CD4-positive, alpha-beta T cell treated with Interleukin-17A for 1 hour (primary cell): ENCODE measurements at regions not wholly inside any gene's neighbourhood (a gene's known extent, or its start where the extent isn't known, plus 50 kb on each side); places are given as distances from the start of the nearest gene placed in this dataset.

Experiments
- DNase-seq: peaks from one replicate; pipeline ENCODE4 v3.0.0-alpha.2; 2020

DNA sequence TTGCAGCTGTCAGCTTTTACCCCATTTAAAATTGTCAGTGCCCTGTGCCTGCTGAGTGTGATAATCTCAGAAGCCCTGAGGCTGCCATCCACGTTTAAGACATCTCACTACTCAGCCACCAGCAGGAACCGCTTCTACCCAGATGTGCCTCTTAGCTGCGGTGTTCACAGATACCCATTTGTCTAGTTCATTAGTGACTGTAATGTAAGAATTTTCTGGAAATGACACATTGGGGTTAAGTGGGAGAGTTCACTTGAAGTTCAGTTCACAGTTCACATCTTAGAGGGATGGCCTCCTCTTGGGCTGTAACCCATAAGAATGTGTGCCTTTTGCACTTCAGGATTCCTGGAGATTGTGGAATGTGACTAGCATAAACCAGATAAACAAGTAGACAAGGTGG, 477.7 kb downstream of the BTBD3 start:
- DNase-seq: no peak

DNA sequence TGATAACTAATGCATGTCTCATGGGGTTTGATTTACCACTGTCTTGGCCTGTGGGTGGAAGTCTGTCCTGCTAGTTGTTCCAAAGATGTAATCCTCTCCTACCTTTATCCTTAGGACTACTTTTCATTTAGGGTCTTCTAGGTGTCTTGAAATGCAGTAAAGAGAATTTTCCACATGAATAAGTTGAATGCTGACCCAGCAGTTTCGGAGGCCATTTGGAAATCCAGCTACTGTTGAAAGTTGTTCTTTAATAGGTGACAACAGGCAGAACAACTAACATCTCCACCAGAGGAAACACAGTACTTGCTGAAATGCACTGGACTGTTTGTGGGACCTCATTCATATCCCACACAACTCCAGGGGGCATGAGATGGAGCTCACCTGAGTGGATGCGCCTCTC, 478.1 kb downstream of the BTBD3 start:
- DNase-seq: no peak

DNA sequence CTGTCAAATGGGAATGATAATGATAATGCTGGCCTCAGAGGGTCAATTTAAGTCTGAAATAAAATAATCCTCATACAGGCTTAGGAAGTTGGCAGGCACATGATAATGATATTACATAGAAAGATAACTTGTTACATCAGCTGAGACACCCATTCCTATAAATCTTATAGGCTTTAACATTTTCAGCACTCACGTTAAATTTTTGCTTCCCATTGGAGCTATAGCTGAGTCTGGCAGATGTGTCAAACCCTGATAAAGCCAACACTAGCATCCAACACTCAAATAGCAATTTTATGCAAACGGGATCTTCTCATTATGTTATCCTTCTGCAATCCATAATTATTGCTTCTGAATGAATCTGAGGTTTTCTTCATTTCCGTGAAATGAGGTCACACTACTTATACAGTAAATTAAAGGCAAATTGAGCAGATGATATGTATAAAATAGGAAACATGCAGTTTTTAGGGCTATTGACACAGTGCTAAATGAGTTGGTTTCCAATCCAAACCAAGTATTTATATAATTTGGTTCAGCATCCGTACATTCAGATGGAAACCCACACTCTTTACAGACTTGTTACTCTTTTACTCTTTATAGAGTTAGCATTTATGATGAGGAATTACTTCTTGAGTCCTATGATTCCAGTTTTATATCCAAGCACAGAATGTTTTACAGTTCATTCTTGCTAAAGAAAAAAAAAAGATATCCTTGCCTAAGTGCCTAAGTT, 481.6 kb downstream of the BTBD3 start:
- DNase-seq: no peak

DNA sequence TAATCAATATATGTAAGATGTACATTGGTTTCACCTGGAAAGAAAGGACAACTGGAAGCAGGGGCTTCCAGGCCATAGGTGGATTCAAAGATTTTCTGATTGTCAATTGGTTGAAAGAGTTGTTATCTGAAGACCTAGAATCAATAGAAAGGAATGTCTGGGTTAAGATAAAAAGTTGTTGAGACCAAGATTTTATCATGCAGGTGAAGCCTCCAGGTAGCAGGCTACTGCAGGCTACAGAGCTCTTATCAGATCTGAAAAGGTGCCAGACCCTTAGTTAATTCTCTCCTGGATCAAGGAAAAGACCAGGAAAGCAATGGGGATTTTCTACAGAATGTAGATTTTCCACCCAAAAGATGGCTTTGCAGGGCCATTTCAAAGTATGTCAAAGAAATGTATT, 487.2 kb downstream of the BTBD3 start:
- DNase-seq: no peak

DNA sequence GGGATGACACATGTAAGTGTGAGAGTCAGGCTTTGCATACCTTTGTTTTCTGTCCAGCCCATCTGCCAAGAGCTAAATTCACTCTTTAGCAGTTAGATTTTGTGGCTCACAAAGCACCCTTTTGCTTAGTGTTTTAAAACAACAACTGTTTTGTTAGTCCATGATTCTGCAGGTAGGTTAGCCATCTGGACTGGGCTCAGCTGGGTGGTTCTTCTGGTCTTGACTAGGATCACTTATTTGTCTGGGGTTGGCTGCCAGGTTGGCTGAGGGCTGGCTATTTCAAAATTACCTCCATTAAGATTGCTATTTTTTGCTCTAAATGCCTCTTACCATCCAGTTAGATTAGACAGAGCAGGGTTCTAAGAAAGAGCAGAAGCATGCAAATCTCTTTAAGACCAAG, 489.3 kb downstream of the BTBD3 start:
- DNase-seq: no peak

DNA sequence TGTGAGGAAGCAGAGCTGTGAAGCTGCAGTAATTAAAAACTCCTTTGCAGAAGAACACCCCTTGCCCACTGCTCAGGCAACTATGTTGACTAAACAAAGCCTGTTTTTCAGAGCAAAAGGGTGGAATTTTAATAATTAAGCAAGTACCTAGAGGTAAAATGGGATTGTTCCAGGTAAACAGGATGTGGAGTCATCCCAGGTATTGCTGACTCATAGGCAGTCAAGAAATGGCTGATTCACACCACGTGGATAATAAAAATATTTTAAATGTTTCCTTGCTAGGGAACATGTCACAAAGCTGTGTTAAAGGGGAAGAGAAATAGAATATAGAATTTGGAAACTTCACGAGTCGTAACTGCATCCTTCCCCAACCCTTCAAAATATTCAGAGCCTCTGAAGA, 491.8 kb downstream of the BTBD3 start:
- no peak for DNase-seq

DNA sequence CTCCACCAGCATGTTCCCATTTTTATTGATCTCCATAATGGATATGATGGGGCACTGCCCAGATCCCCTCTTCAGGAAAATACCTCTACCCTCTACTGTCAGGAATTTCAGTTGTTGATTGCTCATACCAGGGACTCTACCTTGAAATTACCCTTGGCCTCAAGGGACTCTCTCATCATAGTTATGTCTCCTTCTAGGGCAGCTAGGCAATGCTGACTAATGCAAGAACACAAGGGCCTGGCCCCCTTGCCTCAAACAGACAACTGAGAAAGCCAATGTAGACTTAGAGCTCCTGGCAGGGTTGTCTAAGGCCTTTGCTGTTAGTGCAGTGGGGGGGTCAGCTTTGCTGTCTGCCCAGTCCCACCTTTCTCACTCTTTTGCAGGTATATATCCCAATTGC, 493.1 kb downstream of the BTBD3 start:
- DNase-seq: no peak

DNA sequence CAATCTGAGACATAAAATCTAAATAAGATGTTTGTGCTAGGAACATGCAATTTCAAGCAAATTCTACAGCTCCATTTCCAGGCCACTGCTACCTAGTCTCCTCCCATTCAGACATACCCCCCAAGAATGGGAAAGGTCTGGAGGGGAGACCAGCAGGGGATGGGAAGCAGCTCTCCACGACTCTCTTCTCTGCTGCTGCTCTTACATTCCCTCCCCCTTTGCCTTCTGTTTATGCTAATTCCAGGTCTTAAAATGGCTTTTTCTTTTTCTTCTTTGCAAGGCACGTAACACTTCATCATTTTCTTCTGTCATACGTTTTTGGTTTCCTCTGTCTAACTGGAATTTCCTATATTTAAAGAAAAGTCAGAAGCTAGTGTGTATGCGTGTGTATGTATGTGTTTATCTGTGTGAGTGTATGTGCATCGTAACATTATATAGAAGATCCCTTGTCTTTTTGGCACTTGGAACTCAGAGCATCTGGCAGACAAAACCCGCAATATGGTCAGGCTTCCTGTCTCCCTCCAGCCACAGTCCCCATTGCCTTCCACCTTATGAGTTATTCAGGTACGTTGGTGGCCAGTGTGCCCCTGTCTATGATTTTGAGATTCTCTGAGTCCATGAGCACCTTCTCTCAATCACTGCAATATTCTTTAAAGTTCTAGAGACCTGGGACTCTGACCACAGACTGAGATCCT, 493.7 kb downstream of the BTBD3 start:
- no peak for DNase-seq

DNA sequence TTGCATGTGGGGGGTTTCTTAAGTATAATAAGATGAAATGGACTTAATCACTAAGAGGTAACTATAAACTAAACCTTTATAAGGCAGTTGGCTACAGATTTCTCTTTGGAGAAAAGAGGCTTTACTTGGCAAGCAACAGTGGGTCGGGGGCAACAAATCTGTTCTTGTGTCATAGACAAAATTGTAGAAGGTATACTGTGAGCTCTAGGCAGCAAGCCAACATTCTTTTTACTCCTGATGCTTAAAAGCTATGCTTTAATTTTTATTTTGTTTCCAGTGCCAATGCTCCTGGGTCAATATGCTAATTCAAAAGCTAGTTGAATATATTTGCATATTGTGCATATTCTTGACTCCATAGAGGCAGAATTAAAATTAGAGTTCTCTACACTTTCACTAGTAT, 495.4 kb downstream of the BTBD3 start:
- DNase-seq: no peak

DNA sequence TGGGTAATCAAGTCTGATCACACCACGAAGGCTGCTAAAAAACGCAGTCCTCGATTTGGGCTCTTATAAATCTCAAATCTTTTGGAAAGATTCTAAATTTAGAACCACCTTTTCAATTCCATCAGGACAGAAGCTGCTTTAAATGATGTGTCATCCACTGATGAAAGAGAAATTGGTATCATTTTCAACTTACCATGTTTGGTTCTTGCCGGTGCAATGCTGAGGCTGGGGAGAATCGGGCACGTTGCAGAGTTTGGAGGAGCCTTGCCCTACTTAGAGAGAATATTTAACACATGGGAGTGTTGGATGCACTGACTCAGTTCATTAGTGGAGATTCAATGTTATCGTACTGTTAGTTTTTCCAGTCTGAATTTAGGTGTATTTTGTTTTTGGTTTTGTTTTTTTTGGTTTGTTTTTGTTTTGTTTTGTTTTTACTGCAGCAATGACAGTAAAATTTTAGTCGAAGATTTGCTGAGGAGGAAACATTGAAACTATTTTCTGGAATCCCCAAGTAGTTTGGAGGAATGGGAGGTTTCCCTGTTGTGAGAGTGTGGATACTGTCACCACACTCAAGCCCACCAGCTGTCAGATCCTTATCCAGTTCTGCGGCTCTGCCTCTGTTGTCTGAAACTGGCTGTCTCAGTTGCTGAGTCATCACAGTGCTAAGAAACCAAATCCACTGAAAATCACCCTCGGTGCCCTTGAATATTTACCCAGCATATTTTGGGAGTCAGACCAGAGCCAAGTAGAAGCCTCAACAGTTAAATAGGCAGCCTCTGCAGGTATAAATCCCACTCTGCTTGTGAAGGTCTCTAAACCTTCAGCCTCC, 497.0 kb downstream of the BTBD3 start:
- DNase-seq: no peak

DNA sequence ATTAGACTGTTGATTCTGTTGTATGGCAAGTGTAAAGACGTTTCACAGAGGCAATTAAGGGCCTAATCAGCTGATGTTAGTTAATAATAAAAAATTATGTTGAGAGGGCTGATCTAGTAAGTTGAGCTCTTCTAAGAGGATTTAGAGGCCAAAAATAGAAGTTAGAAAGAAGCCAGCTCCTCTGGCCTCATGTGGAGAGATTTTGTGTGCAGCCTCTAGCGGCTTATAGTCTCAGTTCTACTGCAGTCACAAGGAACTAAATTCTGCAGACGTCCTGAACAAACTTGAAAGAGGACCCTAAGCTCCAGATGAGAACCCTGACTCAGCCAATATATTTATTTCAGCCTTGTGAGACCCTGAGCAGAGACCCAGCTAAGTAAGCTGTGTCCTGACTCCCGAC, 498.6 kb downstream of the BTBD3 start:
- no peak for DNase-seq

DNA sequence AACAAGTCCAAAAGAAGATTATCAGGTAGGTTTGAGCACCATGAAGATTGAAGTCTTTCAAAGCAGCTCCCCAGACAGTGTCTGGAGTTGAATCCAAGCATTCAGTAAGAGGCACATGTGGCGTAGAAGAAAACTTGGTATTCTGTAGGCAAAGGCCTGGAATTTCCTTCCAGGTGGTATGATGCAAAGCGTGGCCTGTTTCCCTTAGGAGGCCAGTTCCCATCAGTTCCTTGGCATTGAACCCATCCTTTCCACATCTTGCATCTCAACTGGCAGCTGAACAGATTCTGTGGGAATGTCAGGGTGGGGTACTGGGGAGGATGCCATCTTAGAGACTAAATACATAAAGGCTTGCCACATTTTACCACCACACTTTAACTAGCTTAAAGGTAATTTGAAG, 516.0 kb downstream of the BTBD3 start:
- DNase-seq: no peak

DNA sequence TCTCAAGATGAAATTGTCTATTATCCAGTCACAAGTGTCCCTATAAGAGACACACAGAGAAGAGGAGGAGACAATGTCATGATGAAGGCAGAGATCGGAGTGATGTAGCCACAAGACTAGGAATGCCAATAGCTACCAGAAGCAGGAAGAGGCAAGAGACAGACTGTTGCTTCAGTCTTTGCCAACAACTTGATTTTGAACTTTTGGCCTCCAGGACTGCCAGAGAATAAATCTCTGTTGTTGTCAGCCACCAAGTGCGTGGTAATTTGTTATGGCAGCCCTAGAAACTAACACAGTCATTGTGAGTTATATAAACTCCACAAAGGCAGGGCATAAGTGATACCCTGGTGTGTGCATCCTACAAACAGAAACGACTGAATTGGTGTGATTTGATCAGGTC, 517.0 kb downstream of the BTBD3 start:
- no peak for DNase-seq

DNA sequence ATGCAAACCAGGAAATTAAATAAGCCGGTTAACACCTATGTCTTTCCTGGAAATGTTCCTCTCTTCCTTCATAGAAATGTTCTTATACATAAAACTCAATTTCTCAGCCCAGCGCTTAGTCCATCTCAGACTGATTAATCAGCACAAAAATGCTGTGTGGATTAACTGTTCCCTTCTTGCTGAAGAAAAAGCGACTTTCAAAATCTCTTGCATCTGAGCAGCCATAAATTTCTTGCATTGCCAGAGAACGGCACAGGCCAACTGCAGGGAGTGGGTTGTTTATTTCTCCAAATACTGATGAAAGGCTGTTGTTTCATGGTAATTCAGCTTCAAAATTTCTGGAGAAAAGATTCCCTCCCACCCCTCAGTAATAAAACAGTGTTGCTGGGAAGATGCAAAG, 517.6 kb downstream of the BTBD3 start:
- no peak for DNase-seq

DNA sequence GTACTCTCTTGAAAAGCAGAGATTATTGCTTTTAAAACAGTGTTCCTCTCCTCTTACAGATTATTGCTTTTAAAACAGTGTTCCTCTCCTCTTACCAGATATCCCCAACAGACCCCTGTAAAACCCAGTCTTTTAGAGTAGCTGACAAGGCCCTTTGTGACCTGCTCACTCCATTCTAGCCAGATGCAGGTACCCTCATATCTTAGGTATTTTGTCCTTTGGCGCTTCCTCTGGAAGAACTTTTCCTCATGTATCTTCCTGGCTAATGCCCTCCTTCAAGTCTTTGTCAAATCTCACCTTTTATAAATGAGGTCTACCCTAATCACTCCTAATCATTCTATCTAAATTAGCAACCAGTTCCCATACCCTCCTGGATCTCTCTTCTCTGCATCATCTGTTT, 536.0 kb downstream of the BTBD3 start:
- DNase-seq: no peak

DNA sequence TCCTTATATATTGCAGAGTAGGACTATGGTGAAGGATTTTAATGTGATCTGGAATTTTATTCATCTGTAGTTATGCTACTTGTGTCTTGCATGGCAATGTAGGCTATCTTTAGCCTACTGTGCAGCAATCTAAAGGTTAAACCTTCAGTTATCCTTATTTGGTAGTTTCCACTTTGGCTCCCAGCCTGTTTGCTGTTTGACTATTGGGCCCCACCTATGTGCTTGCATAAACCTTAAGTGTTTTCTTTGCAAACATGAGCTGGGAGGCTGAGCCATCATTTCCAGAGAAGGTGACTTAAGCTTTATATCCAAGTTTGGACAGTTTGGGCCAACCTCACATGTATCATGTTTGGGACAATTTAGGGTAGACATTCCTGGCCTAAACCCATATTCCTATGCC, 537.5 kb downstream of the BTBD3 start:
- no peak for DNase-seq

DNA sequence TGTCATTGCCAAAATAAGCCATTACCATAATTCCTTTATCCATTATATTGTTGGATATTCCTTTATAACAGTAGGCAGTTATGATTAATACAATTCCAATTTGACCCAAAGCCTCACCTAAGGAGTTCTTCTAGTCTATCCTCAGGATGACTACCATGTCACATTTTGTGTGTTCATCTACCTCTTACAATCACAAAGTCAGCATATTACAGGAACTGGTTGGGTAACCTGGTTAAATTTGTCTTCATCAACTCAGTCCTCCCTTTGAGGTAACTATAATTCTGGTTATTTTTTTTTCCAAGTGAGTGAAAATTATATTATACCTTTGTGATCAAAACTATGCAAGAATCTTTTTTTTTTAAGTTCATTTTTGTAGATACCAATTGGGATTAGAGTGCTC, 540.5 kb downstream of the BTBD3 start:
- no peak for DNase-seq

DNA sequence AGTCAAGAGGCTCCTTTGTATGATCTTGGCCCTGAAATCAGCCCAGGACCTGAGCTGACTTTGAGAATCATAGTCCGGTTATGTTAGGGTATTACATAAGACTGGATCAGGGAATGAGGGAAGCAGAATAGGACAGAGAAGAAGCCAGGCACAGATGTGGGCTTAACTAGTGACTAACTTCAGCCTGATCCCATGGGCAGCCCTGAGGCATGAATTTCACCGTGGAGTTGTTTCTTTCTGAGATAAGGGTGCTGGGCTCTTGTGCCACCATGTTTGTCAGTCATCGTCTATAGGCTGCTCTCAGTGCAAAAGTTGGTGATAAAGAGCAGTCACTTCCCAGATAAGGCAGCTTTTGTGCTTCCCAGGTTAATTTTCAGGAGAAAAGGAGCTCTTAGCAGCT, 544.7 kb upstream of the SPTLC3 start:
- DNase-seq: no peak

DNA sequence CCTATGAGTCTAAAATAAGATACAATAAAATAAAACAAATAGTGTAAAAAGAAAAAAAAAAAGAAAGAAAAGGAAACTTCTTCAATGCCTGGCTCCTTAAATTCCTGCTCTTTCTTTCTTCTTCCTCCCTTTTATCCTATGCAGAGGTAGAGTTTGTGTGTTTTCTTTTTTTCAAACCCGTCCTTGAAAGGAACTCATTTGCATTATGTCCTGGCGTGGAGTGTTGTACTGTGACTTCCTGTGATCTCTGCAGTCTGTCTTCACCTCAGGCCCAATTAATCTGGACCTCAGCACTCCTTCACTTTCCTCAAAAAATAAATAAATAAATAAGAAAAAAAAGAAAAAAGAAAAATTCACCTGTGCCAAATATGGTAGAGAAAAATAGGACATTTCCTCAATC, 541.9 kb upstream of the SPTLC3 start:
- no peak for DNase-seq

DNA sequence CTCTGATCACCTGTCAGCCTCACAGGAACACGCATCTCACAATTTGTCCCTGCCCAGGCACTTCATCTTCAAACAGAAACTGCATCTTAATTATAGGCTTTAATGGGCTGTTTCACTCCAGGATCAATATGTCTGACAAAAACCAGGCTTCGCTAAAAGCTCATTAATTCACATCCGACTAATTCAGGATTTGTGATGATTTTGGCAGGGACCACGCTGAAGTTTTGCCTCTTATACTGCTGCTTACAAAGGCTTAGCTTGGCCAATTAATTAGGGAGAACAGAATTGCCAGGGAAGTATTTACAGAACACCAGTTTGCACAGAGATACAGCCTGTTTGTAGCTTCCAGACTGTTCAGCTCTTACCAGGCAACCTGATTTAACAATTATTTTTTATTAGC, 541.0 kb upstream of the SPTLC3 start:
- no peak for DNase-seq

DNA sequence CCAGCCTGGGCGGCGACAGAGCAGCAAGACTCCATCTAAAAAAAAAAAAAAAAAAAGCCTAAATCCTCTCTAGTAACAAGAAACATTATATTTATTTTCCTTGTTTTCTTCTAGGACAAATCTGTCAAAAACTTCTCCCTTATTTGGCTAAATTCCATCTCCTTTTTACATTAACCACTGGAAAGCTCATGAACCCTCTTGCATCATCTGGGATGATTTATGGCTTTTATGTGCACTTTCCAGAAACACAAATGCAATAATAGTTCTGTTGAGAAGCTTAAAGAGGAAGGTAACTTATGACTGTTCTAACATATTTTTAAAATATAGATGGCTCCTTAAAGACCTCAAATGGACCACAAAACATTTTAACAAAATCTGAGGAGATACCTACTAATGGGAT, 526.1 kb upstream of the SPTLC3 start:
- DNase-seq: no peak

DNA sequence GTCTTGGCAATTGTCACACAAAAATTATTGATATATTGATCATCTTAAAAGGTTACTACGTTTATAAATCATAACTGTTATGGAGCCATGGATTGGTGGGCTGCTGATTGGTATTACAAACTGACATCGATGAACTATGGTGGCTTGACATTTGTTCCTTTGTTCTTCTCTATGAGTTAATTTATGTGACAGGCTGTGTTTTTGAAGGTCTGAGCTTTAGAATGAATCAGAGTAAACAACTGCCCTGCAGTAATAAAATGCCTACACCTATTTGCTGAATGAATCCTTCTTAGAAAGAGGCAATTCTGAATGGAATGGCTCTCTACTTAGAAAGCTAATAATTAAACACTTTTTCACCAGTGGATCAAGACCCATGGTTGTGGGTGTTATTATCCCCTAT, 506.3 kb upstream of the SPTLC3 start:
- no peak for DNase-seq

DNA sequence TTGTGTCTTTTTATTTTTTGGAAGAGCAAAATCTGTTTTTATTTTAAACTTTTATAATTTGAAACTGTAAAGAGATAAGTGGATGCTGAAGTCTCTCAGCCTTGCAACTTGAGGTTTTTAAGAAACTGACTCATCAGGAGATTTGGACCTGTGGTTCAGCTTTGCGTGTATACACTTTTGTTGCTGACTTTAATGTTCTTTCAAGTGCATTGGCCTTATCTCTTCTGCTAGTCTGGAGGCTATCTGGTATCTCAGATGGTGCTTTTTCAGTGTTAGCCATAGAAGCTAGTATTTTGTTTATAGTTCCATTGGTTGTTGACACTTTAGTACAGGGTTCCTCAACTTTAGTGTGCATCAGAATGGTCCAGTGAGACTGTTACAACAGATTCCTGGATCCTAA, 504.0 kb upstream of the SPTLC3 start:
- no peak for DNase-seq

DNA sequence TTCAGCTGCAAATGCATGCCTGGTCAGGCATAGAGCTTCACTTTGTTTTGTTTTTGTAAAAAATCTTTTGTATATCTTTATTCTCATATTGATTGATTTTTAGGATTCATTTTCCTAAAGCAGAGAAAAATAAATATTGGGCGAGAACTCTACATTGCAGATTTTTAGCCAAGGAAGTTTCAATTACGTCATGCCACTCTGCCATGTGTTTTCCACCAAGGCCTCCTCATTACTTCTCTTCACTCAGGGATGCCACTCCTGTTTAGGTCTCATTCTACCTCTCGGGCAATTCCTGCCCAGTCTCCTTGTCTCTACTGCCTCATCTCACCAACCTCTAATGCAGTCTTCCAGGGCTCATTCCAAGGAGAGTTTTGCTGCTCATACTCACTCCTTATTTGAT, 497.3 kb upstream of the SPTLC3 start:
- no peak for DNase-seq
